NB4 (cell line): ENCODE measurements at regions not wholly inside any gene's neighbourhood (a gene's known extent, or its start where the extent isn't known, plus 50 kb on each side); places are given as distances from the start of the nearest gene placed in this dataset.

Source experiments
- DNase-seq: peaks from one replicate; pipeline ENCODE4 v3.0.0; 2010; ENCODE audit warnings: low read depth
- H3K4me3 ChIP-seq: one replicate; pipeline ENCODE4 v1.5.1; 2011; ENCODE audit warnings: mild to moderate bottlenecking, low read depth, low read length, moderate library complexity
- CTCF ChIP-seq: IDR thresholded peaks from one replicate; pipeline ENCODE4 v1.5.1; 2012; ENCODE audit warnings: low read depth, low read length
- MAX ChIP-seq: IDR thresholded peaks from 2 replicates; pipeline ENCODE4 v1.6.1; 2011; ENCODE audit warnings: low read depth, low read length
- MYC ChIP-seq: IDR thresholded peaks from 2 replicates; pipeline ENCODE4 v1.6.1; 2011; ENCODE audit warnings: low read depth, low read length
- POLR2A ChIP-seq: IDR thresholded peaks from 2 replicates; pipeline ENCODE4 v1.6.1; 2011; ENCODE audit warnings: mild to moderate bottlenecking; ENCODE audit not compliant: insufficient read length; ENCODE audit errors: extremely low read depth

GRCh38 chr10:2362331-2362730, 625.0 kb upstream of the ADARB2 start:
- no peak for DNase-seq
- H3K4me3 ChIP-seq, result no peak overlapping the region
- TF ChIP-seq CTCF, result no peak
- no peak for TF ChIP-seq POLR2A
- TF ChIP-seq MYC, result no peak
- no peak for TF ChIP-seq MAX

- TF ChIP-seq MYC (no peak), POLR2A (no peak), CTCF (no peak), MAX (no peak)
- DNase-seq, result no peak
- H3K4me3 ChIP-seq, result no peak overlapping the region
These were observed 621.3 kb upstream of the ADARB2 start for GRCh38 chr10:2358586-2358985.

- TF ChIP-seq CTCF (no peak), MAX (no peak), MYC (no peak), POLR2A (no peak)
- no peak for DNase-seq
- H3K4me3 ChIP-seq, result no peak overlapping the region
These were observed 619.3 kb upstream of the ADARB2 start for GRCh38 chr10:2356670-2357069.

GRCh38 chr10:2351566-2351965, 614.2 kb upstream of the ADARB2 start:
- H3K4me3 ChIP-seq, result no peak overlapping the region
- DNase-seq, result no peak
- no peak for TF ChIP-seq MAX
- TF ChIP-seq POLR2A, result no peak
- no peak for TF ChIP-seq MYC

- no peak overlapping the region for H3K4me3 ChIP-seq
- DNase-seq, result no peak
- TF ChIP-seq MYC, result no peak
- no peak for TF ChIP-seq MAX
- TF ChIP-seq CTCF, result no peak
- TF ChIP-seq POLR2A, result no peak
These were observed 604.9 kb upstream of the ADARB2 start for GRCh38 chr10:2342206-2342605.

- H3K4me3 ChIP-seq, result no peak overlapping the region
- TF ChIP-seq MAX (no peak), POLR2A (no peak), MYC (no peak)
- DNase-seq, result no peak
These were observed 603.7 kb upstream of the ADARB2 start for GRCh38 chr10:2340831-2341647.
